ENCODE measurements at regions not wholly inside any gene's neighbourhood (a gene's known extent, or its start where the extent isn't known, plus 50 kb on each side); places are given as distances from the start of the nearest gene placed in this dataset.
"Not testable (repeated sequence)": the region's sequence is repeated elsewhere in the genome, so short reads cannot be mapped to it uniquely, and the experiment has no call there.

DNA sequence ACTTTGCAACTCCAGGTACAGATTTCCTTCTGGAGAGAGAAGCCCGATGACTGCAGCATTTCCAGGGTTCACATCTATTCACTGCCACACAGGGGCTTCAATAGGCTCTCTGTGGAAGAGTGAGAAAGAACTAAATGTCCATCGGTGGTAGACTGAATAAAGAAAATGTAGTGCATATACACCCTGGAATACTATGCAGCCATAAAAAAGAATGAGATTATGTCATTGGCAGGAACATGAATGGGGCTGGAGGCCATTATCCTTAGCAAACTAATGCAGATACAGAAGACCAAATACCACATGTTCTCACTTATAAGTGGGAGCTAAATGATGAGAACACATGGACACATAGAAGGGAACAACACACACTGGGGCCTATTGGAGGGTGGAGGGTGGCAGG is 53.6 kb upstream of the SAMD5 start:
- H2BK15ac ChIP-seq (ENCODE audit: low read depth, low read length); H4K91ac ChIP-seq (ENCODE audit: insufficient read depth, low read depth, low read length); H2BK120ac ChIP-seq (ENCODE audit: low read depth, low read length); H3K79me1 ChIP-seq (ENCODE audit: low read depth in 1 of 2, low read length in 2 of 2); H3K56ac ChIP-seq (ENCODE audit: extremely low read depth, insufficient read depth, low read length); H3K18ac ChIP-seq (ENCODE audit: low read depth, low read length); H3K4me3 ChIP-seq (ENCODE audit: insufficient read depth, low read depth, low read length); H4K5ac ChIP-seq (ENCODE audit: low read depth, low read length); H3K36me3 ChIP-seq (ENCODE audit: control insufficient read depth, insufficient read depth, low read length); H3K14ac ChIP-seq (replicated peaks; ENCODE audit: low read depth, low read length); ATAC-seq (ENCODE audit: low read depth); H2BK20ac ChIP-seq (ENCODE audit: low read depth, low read length); H3K9me1 ChIP-seq (ENCODE audit: insufficient read depth, low read length); H3K23ac ChIP-seq (ENCODE audit: low read depth, low read length); H3K4ac ChIP-seq (ENCODE audit: low read depth, low read length); dilution Hi-C loops (cut with HindIII; ENCODE audit: low sequenced_read_pairs, unreplicated experiment); H2AK9ac ChIP-seq (replicated peaks; ENCODE audit: low read depth, low read length, poor library complexity); H2AFZ ChIP-seq (replicated peaks; ENCODE audit: low read length, poor library complexity); H3K27me3 ChIP-seq (ENCODE audit: control insufficient read depth, insufficient read depth, low read length); H3K4me1 ChIP-seq (ENCODE audit: control insufficient read depth, insufficient read depth, low read length); H2BK5ac ChIP-seq (ENCODE audit: low read depth, low read length, poor library complexity, severe bottlenecking); H3K27ac ChIP-seq (ENCODE audit: insufficient read depth, low read length); H4K8ac ChIP-seq (ENCODE audit: low read depth in 2 of 2, low read length in 2 of 2); H3K4me2 ChIP-seq (ENCODE audit: low read depth, low read length); H3K9ac ChIP-seq (ENCODE audit: low read depth, low read length); intact Hi-C loops (cut with micrococcal nuclease); H3K9me3 ChIP-seq (ENCODE audit: control insufficient read depth, insufficient read depth, low read length); H2AK5ac ChIP-seq (ENCODE audit: low read depth, low read length); in situ Hi-C loops (cut with MboI; ENCODE audit: low sequenced_read_pairs); H4K20me1 ChIP-seq (ENCODE audit: insufficient read depth, low read length); DNase-seq; BruUV-seq (replicated peaks): not testable (repeated sequence)
- ChIA-PET CTCF (interaction anchor here (1.1 kb wide), 1 partner anchor 72 kb away, joined by 5 read pairs; no protein-coding TSS in a partner anchor), POLR2A (ENCODE audit: unreplicated experiment) (interaction anchor here (0.6 kb wide), 1 partner anchor 1458 kb away, joined by 4 read pairs; no protein-coding TSS in a partner anchor)
- no CpG with 5 or more reads among the region's 2 CpGs for WGBS, 2 experiments (ENCODE audit: extremely low coverage in 2 of 2, insufficient read length in 1 of 2)

Data from IMR-90 (cell line).